ENCODE measurements at regions not wholly inside any gene's neighbourhood (a gene's known extent, or its start where the extent isn't known, plus 50 kb on each side); places are given as distances from the start of the nearest gene placed in this dataset.
"Not testable (repeated sequence)": the region's sequence is repeated elsewhere in the genome, so short reads cannot be mapped to it uniquely, and the experiment has no call there.

DNA sequence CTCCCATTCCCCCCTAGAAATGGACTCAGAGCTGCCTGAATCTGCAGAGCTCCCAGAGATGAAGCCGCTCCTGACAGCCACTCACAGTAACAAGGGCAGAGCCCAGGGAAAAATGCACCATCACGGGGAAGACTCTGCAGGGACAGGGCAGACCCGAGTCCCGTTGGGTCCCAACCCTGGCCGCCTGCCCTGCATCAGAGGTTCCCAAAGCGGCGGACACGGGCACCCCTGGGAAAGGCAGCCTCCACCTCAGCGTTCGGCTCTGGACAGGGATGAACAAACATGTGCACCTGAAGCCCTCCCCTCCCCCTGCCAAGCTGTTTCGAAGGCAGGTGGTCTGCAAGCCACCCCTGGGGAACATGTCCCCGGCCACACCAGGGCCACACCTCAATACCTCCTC is 320.4 kb downstream of the ADGRD1 start:
- Histone ChIP-seq H3K4me3 (no peak overlapping the region), H3K9me3 (no peaks in the 10 kb centered on the region), H3K27ac (no peak overlapping the region), H3K4me1 (no peaks in the 10 kb centered on the region), H3K27me3 (peaks cover 0 to 6% of the 10 kb centered on the region in 2 donors), H3K36me3 (no peaks in the 10 kb centered on the region)
- DNase-seq = no peak
- TF ChIP-seq CTCF (IDR thresholded peaks at IDR 0.05) = no peak
- intact Hi-C loops (cut with DNase I; ENCODE audit: low total_unique reads) = no loop called here

- H3K27ac ChIP-seq = no peak overlapping the region
- no peak for TF ChIP-seq CTCF (IDR thresholded peaks at IDR 0.05)
- DNase-seq = no peak
- peaks cover 0 to 7% of the 10 kb centered on the region in 2 donors for H3K27me3 ChIP-seq
- no peaks in the 10 kb centered on the region for H3K9me3 ChIP-seq
- no peaks in the 10 kb centered on the region for H3K36me3 ChIP-seq
- H3K4me1 ChIP-seq = no peaks in the 10 kb centered on the region
- no peak overlapping the region for H3K4me3 ChIP-seq
- intact Hi-C loops (cut with DNase I; ENCODE audit: low total_unique reads) = no loop called here
Observed at GRCh38 chr12:131274906-131275305, 321.2 kb downstream of the ADGRD1 start.

DNA sequence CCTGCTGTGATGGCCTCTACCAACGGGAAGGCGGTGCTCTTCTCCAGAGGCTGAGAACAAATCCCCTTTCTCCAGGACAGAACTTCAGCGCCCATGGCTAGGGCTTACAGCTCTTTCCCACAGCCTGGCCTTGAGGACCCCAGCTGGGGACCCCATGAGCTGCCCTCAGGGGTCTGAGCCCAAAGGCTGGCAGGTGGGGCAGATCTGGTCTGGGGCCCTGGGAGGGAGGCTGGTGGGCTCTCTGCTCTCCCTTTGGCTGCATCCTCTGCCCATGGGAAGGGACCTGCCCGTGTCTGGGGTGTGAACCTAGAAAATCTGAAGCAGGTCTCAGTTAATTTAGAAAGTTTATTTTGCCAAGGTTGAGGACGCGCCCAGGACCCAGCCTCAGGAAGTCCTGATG is 322.1 kb downstream of the ADGRD1 start:
- no peak for TF ChIP-seq CTCF (IDR thresholded peaks at IDR 0.05)
- no peak for DNase-seq

DNA sequence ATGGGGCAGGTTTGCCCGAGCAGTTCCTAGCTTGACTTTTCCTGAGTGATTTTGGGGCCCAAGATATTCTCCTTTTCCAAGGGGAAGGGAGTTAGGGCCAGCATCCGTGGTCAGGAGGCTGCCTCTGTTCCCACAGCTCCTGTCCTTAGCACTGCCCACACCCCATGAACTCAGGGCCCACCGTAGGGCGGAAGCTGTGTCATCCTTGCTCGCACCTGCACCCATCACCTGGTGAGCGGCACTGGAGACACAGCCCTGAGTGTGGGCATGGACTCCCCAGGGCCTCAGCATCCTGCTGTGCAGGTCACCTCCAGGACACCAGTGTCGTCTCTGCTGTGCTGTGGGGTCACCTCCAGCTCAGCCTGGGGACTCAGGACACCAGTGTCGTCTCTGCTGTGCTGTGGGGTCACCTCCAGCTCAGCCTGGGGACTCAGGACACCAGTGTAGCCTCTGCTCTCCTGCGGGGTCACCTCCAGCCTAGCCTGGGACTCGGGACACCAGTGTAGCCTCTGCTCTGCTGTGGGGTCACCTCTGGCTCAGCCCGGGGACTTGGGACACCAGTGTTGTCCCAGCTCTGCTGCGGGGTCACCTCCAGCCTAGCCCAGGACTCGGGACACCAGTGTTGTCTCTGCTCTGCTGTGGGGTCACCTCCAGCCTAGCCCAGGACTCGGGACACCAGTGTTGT is 322.9 kb downstream of the ADGRD1 start:
- TF ChIP-seq CTCF (IDR thresholded peaks at IDR 0.05) = no peak
- no peaks in the 10 kb centered on the region for H3K9me3 ChIP-seq
- no peak overlapping the region for H3K4me3 ChIP-seq
- H3K27ac ChIP-seq = no peak overlapping the region
- peak; percentile 7 to 50 for DNase-seq
- H3K36me3 ChIP-seq = no peaks in the 10 kb centered on the region
- intact Hi-C loops (cut with DNase I; ENCODE audit: low total_unique reads) = no loop called here
- H3K4me1 ChIP-seq = no peaks in the 10 kb centered on the region
- peaks cover 0 to 17% of the 10 kb centered on the region in 2 donors for H3K27me3 ChIP-seq

More for the DNA sequence above, 322.1 kb downstream of the ADGRD1 start:
- H3K9me3 ChIP-seq = no peaks in the 10 kb centered on the region
- H3K36me3 ChIP-seq = no peaks in the 10 kb centered on the region
- H3K27ac ChIP-seq = no peak overlapping the region
- H3K4me1 ChIP-seq = no peaks in the 10 kb centered on the region
- no peak overlapping the region for H3K4me3 ChIP-seq
- peaks cover 0 to 15% of the 10 kb centered on the region in 2 donors for H3K27me3 ChIP-seq
- intact Hi-C loops (cut with DNase I; ENCODE audit: low total_unique reads) = no loop called here

DNA sequence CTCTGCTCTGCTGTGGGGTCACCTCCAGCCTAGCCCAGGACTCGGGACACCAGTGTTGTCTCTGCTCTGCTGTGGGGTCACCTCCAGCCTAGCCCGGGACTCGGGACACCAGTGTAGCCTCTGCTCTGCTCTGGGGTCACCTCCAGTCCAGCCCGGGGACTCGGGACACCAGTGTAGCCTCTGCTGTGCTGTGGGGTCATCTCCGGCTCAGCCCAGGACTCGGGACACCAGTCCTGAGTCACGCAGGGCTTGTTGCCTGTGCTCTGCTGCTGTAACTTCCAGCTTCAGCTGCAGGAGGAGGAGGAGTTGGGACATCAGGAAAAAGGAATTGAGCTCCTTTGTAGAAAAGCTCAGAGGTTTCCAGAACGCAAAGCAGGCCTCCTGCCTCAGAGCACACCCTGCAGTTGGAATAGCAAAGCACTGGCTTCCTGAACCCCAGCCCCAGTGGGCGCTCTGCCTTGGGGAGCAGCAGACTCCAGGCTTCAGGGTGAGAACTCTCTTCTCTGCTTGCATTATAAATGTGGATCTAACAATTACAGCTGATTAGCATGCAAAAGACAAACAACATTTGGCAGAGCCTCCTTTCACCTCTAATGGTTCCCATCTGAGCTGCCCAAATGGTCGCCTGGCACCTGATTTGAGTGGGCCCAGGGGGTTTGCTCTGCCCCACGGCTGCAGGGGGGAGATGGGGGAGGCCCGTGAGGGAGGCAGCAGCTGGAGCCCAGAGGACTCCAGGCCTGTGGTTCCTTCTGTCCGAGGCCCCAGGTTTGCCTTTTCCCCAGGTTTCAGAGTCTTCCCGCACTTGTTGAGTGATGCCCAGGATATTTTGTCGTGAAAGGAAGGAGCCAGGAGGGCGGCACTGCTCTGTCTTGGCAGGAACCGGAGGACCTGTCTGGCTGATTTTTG is 323.7 kb downstream of the ADGRD1 start:
- H3K36me3 ChIP-seq; H3K4me3 ChIP-seq; intact Hi-C loops (cut with DNase I; ENCODE audit: low total_unique reads); H3K27ac ChIP-seq; H3K4me1 ChIP-seq; H3K9me3 ChIP-seq: not testable (repeated sequence)
- peaks cover 0 to 17% of the 10 kb centered on the region in 2 donors for H3K27me3 ChIP-seq
- DNase-seq = peak; percentile 10 to 41

DNA sequence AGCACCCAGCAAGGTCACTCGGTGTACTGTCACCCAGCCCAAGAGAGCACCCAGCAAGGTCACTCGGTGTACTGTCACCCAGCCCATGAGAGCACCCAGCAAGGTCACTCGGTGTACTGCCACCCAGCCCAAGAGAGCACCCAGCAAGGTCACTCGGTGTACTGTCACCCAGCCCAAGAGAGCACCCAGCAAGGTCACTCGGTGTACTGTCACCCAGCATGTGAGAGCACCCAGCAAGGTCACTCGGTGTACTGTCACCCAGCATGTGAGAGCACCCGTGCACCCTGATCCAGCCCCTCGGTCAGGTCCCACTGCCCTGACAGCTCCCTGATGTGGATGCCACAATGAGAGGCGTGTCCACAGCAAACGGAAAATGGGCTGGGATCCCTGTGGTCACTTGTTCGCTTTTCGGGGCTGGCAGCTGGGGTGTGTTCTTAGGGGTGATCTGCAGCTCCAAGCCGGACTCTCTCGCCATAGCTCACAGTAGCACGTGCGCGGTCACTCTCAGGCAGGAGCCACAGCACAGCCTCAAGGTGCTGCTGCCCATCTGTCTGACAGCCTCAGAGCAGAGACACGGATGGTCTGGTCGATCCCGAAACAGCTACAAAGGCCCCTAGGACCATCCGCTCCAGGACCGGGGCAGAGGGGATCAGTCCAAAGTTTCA is 324.9 kb downstream of the ADGRD1 start:
- H3K27me3 ChIP-seq = peaks cover 0 to 18% of the 10 kb centered on the region in 2 donors
- peak; percentile 17 to 58 for DNase-seq
- H3K36me3 ChIP-seq = not testable (repeated sequence)

More for the DNA sequence above, 324.9 kb downstream of the ADGRD1 start:
- H3K9me3 ChIP-seq; intact Hi-C loops (cut with DNase I; ENCODE audit: low total_unique reads); H3K4me3 ChIP-seq; H3K27ac ChIP-seq; H3K4me1 ChIP-seq: not testable (repeated sequence)
